ENCODE measurements at regions not wholly inside any gene's neighbourhood (a gene's known extent, or its start where the extent isn't known, plus 50 kb on each side); places are given as distances from the start of the nearest gene placed in this dataset.
A peak's percentile ranks its signal among the peaks of the same experiment; 100 is the strongest.

DNA sequence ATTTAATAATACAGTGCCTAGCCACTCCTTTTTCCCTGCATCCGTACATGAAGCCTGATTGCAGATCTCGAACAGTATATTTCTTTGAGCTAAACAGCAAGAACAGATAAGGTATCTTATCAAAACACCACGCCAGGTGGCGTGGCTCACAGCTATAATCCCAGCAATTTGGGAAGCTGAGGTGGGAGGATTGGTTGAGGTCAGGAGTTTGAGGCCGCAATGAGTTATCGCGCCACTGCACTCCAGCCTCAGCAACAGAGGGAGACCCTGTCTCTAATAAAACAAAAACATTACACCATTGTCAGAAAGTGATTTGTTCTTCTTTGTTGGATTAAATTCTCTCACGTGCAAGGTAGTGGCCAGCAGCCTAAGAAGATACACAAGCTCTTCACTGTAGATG is 291.2 kb upstream of the DMRT1 start:
- DNase-seq (ENCODE audit: low spot score) (no peak), ATAC-seq (no peak)

DNA sequence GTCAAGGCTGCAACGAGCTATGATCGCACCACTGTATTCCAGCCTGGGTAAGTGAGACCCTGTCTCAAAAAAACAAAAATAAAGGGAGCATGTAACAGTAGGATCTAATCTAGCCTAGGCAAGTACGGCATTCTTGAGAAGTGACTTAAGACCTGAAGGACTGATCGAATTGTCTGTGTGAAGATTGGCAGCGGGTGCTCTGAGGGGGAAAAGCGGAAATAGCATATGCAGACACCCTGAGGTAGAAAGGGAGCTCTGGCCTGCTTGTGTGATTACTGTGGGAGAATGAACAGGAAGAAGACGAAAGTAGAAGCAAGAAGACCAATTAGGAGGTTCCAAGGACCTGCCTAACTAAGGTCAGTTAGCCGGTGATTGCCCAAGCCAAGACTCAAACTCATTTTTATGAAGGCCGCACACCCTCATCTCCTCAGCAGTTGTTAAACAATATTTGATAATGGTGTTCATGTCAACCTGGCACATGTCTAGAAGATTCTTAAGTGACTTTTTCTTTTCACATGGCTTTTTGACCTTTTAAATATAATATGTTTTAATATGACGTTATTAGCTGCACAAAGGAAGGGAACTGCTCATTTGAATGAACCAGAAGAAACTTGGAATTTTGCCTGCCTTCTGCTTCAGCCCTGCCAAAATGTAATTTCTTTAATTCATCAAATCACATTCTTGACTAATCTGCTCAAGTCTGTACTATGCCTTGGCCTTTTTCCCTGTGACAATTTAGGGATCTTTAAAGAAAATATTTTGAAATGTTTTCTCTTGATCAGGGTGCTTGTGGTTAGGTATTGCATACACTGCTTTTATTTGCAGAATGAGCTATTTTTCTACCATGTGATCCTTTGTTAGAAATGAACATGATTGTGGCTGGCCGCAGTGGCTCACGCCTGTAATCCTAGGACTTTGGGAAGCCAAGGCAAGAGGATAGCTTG is 289.2 kb upstream of the DMRT1 start:
- ATAC-seq (no peak), DNase-seq (ENCODE audit: low spot score) (no peak)

DNA sequence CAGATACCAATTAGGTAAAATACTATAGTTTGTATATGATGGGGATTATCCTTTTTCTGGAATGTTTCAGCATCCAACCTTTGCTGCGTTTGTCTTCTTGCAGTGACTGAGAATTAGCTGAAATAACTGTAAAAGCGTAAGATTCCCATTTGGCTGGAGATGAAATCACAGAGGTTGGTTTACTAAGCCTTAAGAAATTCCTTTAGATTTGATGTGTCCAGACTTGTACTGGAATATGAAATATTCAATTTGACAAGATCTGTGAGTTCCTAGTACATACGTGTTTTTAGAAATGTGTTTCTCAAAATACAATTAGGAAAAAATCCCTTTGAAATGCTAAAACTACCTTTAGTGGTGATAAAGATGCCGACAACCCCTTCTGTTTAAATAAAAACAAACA is 286.0 kb upstream of the DMRT1 start:
- no peak for ATAC-seq
- no peak for DNase-seq (ENCODE audit: low spot score)

DNA sequence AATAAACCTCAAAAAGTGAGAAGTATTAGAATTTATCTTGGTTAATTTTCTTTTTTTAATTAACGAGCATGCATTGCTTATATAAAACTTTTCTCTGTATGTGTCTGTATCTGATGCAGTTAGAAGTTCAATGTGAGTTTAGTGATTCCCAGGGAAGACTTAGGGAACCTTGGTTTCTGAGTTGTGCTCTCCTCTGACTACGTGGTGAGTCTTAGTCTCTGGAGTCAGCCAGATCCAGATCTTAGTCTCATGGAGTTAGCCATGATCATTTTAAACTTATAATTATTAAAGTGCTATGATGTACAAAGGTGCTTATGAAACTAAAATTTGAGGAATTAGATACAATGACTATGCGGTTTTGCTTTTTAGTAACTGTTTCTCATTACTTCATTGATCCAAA is 285.3 kb upstream of the DMRT1 start:
- DNase-seq (ENCODE audit: low spot score) (no peak), ATAC-seq (no peak)

DNA sequence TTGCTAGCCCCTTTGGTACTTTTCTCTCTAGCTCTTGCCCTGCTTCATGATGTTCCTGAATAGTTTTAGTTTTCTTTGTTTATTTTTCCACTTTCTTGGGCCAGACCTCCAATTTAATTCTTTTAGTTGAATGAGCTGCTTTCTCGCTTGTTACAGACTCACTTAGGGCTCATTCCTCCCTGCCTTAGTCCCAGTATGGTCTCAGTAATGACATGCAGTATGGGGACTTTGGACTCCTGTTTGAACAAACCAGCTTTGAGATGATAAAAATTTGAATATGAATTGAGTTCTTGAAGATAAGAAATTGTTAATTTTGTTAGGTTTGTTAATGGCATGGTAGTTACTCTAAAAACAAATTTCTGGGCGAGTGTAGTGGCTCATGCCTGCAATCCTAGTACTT is 284.8 kb upstream of the DMRT1 start:
- no peak for ATAC-seq
- DNase-seq (ENCODE audit: low spot score) = no peak

DNA sequence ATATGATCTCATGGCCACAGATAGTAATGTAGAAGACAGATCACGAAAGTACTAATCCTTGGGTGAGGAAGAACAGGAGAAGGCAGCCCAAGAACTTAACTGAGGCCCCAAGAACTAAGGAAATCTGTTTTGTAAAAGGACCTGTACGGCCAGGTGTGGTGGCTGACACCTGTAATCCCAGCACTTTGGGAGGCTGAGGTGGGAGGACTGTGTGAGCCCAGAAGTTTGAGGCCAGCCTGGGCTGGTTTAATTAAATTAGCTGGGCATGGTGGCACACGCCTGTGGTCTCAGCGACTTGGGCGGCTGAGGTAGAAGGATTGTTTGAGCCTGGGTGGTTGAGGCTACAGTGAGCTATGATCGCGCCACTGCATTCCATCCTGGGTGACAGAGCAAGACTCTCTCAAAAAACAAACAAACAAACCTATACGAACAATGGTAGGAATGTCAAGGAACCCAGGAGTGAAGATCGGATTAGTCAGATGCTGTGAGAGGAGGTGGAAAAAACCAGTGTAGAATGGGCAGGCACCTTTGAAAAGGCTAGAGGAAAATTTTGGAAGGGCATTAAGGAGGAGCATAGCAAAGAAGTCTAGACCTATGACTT is 283.8 kb upstream of the DMRT1 start:
- ATAC-seq = no peak

DNA sequence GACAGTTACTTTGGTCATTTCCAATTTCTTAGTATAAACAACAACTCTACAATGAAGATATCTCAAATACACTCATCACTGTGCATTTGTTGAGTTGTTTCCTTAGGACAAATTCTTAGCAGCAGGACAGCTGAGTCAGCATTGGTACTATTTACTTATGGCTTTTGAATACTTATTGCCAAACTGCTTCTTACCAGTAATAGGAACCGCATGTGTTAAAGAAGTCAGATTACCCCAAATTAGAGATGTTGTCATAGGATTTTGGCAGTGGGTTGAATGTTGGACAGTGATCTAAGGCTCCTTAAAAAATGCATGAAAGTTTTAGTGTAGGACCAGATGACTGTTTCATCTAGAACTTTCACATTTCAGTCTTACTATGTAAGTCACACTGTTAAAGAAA is 280.1 kb upstream of the DMRT1 start:
- no peak for ATAC-seq

More for the DNA sequence above, 283.8 kb upstream of the DMRT1 start:
- DNase-seq (ENCODE audit: low spot score) = no peak

DNA sequence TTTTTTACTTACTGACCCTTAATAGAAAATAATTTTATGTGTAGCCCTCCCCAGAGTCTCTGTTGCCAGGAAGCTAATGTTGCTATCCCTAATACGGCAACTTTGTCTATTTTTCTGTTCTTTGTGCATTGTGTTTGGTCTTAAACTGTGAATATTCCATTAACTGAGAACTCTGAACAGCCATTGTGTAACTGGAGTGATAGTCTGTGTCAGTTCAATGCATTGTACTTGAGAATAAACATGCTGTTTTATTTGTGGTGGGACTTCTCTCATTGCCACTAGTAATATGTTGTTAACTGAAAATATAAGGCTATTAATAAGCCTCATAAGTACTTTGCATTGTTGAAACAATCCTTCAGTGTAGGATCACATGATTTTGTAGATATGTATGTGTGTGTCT is 278.3 kb upstream of the DMRT1 start:
- DNase-seq (ENCODE audit: low spot score) = no peak
- ATAC-seq = no peak

More for the DNA sequence above, 280.1 kb upstream of the DMRT1 start:
- no peak for DNase-seq (ENCODE audit: low spot score)

DNA sequence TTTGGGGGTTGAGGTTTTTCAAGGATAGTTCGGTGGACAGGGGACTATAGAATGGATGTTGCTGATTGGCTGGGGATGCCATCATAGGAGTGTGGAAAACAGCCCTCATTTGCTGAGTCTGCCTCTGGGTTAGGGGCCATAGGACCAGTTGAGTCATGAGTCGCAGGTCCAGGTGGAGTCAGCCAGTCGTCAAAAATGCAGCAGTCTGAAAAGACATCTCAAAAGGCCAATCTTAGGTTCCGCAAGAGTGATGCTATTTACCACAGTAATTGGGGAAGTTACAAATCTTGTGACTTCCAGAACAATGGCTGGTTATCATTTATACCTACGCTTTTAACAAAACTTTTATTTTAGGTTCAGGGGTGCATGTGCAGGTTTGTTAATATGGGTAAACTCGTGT is 276.0 kb upstream of the DMRT1 start:
- DNase-seq (ENCODE audit: low spot score) = no peak

DNA sequence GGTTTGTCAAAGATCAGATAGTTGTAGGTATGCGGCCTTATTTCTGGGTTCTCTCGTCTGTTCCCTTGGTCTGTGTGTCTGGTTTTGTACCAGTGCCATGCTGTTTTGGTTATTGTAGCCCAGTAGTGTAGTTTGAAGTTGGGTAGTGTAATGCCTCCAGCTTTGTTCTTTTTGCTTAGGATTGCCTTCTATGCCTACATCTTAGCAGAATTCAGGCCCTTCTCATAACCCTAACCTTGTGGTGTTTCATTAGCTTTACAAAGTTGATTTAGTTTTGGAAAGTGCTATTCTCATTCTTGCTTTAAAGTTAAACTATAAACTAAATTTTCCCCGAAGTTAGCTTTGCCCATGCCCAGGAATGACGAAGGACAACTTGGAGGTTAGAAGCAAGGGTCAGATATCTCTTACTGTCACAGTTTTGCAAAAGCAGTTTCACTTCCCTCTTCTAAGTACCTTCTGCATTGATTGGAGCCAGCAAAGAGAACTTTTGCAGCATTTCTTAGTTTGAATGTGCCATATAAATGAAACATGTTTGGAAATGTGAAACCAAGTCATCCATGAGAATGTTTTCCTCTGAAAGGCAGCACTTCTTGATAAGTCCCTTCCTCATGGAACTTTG is 274.3 kb upstream of the DMRT1 start:
- ATAC-seq (peak; percentile 44), DNase-seq (ENCODE audit: low spot score) (no peak)

More for the DNA sequence above, 276.0 kb upstream of the DMRT1 start:
- ATAC-seq = no peak

DNA sequence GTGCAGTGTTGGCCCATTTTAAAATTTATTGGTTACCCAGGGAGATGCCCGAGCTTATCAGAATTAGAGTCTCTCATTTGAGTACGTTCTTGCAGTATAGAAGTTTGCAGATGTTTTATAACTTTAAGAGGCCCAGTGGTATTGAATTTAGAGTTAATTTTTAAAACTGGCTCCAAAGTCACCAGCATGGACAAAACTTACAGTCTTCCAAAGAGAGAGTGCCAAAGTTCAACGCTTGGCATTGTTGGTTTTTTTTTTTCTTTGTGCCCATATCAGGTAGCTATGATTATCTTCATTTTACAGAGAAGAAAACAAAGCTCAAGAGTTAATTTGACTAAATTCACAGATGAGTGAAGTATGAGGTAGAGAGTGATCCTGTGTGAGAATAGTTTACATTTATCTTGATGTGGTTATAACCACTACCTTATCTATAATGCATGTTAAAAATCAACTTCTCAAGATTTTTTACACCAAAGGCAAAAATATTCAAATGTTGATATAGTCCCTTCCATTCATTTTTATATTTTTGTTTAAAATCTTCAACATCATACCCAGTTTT is 273.7 kb upstream of the DMRT1 start:
- ATAC-seq (peak; percentile 62), DNase-seq (ENCODE audit: low spot score) (no peak)

DNA sequence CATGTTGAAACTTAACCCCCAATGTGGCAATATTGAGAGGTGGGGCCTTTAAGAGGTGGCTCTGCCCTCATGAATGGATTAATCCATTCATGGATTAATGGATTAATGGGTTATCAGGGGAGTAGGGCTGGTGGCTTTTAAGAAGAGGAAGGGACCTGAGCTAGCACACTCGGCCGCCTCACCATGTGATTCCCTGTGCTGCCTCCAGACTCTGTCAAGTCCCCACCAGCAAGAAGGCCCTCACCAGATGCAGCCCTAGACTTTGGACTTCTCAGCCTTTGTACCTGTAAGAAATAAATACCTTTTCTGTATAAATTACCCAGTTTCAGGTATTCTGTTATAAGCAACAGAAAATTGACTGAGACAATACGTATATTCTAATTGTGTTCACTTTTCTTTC is 272.2 kb upstream of the DMRT1 start:
- DNase-seq (ENCODE audit: low spot score) (no peak), ATAC-seq (peak; percentile 18)

DNA sequence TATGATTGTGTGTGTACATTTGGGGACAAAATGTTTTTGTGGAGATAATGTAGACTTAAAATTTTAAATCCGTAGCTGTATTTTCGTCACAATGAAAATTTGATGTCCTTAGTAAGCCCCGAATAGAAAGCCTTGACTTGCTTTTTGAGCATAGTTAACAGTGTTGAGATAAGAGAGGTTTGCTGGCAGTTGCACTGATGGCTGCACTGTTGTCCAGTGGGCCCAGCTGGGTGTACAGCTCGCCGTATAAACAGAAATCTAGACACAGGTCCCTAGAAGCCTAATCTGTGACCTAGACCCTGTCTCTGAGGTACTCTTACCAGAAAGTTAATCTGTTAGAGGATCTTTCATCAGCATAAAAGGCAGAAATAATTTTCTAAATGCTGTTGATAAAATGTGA is 271.3 kb upstream of the DMRT1 start:
- DNase-seq (ENCODE audit: low spot score) = no peak
- ATAC-seq = no peak

DNA sequence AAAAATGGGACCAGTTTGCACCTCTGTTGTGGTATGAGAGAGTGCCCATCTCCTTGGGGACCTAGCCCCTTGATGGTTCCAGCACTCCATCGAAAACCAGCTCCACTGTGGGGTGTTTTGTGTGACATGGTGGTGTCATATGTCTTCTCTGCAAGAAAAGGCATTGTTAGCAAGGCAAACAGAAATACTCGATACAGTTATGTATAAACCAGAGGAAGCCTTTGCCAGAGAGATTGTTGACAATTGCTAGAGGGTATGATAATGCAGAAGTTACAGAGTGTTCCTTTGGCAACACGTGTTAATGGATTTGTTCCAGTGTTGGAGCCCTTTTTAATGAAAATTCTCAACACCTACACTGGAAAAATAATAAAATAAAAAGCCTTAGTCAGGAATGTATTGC is 270.4 kb upstream of the DMRT1 start:
- no peak for DNase-seq (ENCODE audit: low spot score)
- ATAC-seq = peak; percentile 72

DNA sequence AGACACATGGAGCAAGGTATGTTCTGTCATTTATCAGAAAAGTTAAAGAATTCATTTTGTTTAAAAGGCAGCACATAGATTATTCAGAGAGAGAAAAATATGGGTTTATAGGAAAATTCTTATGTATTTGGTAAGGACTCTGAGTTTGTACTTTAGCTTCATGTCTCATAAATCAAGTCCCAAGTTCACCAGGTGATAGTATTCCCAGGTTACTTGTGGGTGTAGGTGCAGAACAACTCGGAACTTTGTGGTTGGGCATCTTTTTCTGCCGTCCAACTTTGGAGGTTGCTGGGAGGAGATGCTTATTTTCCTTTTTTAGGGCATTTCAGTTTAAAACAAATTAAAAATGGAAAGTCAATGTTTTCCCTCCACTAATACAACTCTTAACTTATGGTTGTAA is 269.8 kb upstream of the DMRT1 start:
- no peak for ATAC-seq
- no peak for DNase-seq (ENCODE audit: low spot score)

DNA sequence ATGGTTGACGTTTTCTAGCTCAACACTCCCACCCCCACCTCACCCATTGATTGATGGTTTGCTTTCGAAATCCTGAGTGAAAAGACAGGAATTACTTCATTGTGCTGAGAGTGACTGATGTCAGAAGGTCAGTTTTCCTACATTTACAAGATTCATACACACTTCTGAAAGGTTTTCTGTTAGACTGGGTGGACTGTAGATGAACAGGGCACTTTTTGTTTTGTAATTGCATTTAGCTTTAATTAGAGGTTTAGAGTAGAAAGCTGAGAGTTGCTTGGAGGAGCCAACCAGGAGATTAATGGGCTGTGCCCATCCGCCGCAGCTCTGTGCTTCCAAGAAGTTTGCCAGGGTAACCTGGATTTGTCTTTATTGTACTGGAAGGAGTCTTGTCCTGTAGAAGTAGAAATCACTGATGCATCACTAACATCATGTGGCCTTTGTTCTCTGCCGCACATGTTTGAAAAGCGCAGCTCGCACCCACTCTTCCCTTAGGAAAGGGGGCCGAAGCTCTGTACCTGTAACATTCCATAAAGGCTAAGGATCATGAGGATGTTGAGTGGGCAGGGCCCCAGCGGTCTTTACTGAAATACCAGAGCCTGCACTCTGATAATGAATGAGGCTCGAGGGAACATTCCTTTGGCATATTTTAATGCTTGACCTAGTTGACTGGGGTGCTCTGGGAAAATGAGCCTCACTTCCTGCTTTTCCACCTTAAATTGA is 267.6 kb upstream of the DMRT1 start:
- DNase-seq (ENCODE audit: low spot score) (no peak), ATAC-seq (no peak)

DNA sequence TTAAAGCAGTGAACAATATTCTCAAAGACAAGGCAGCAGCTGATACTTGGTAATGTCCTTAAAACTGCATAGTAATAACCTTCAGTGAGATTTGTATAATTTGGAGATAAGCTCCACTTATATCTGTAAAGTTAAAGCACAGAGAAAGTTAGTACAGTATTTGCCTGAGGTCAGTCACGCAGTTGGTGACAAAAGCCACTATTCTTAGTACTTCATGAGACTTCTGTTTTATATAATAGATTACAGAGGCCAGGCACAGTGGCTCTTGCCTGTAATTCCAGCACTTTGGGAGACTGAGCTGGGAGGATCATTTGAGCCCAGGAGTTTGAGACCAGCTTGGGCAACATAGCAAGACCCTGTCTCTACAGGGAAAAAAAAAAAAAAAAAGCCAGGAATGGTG is 266.4 kb upstream of the DMRT1 start:
- ATAC-seq = no peak

DNA sequence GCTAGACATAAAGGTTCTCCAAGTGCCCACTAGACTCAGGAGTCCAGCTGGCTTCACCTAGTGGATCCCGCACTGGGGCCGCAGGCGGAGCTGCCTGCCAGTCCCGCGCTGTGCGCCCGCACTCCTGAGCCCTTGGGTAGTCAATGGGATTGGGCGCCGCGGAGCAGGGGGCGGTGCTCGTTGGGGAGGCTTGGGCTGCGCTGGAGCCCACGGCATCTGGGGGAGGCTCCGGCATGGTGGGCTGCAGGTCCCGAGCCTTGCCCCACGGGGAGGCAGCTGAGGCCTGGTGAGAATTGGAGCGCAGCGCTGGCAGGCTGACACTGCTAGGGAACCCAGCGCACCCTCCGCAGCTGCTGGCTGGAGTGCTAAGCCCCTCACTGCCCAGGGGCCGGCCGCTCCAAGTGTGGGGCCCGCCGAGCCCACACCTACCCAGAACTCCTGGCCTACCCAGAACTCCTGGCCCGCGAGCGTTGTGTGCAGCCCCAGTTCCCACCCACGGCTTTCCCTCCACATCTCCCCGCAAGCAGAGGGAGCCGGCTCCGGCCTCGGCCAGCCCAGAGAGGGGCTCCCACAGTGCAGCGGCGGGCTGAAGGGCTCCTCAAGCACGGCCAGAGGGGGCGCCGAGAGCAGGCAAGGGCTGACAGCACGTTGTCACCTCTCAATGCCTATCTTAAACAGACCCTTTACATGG is 260.7 kb upstream of the DMRT1 start:
- no peak for ATAC-seq
- no peak for DNase-seq (ENCODE audit: low spot score)

More for the DNA sequence above, 266.4 kb upstream of the DMRT1 start:
- DNase-seq (ENCODE audit: low spot score) = no peak

DNA sequence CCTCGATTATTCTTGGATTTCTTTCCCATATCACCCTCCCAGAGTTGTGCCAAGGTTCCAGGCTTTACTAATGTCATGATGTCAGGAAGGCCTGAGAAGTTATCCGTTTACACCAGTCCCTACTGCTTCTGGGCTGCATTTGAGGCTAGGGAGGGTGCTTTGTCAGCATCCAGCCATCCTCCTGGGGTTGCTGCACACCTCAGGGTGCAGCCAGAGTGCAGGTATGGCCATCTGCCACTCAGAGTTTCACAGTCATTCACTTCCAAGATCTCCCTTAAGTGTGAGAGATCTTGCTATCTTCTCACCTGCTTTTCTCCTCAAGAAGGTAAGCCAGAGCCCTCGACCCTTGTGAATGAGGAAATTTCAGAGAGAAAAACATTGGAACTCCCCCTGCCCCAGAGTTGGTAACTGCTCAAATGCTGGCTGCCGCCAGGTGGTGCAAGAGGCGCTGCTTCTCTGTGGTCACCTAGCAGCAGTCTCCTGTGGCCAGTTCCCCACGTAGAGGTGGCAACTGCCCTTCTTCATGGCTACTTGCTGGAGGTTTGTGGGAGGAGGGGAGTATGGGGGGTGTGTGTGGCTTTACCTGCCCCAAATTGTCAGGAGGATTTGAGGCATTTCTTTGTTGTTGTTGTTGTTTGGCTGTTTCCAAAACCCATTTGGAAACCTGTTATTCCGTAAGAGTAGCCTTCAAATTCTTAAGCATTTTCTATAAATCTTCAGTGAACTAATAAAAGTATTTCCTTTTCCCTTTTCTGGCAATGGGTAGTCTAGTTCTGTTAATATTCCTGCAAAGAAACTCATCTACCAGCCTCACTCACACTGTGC is 259.6 kb upstream of the DMRT1 start:
- peak; percentile 93 for ATAC-seq
- peak; percentile 51 for DNase-seq (ENCODE audit: low spot score)

DNA sequence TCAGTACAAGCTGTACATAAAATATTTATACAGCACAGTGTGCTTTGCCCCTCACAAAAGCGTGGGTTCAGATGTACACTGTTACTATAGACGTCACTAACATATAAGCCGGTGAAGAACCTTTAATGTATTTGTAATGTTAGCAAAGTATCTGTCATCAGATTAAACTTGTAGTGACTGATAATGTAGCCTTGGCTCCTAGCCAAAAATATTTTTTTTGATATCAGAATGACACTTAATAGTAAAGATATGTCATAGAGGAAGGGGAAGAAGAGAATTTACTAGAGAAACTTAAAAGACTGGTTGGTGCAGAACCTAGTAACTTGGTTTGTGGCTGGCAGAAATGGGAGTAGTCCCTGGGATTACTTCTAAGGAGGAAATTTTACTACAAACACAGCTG is 258.7 kb upstream of the DMRT1 start:
- ATAC-seq = no peak
- no peak for DNase-seq (ENCODE audit: low spot score)

All from left lobe of liver (tissue), 2 donors.